Smooth muscle cell (in vitro differentiated cells): ENCODE measurements at regions not wholly inside any gene's neighbourhood (a gene's known extent, or its start where the extent isn't known, plus 50 kb on each side); places are given as distances from the start of the nearest gene placed in this dataset.
A peak's percentile ranks its signal among the peaks of the same experiment; 100 is the strongest.

Experiments used
- DNase-seq: peaks from one replicate; lab custom pipeline; 2025; ENCODE audit not compliant: unreplicated experiment; lab: John Stamatoyannopoulos, UW
- H2AFZ ChIP-seq: fragments of 200-600 bp; sonication (generic); 2 replicates; pipeline ENCODE4 v1.6.0; 2016; ENCODE audit warnings: antibody characterized with exemption, low read depth, mild to moderate bottlenecking
- H3F3A ChIP-seq: fragments of 200-600 bp; sonication (generic); 2 replicates; pipeline ENCODE4 v1.6.0; 2017; ENCODE audit warnings: antibody characterized with exemption, low read depth
- H3K27ac ChIP-seq: fragments of 200-600 bp; sonication (generic); 2 replicates; pipeline ENCODE4 v1.5.1; 2016; ENCODE audit warnings: low read depth, mild to moderate bottlenecking
- H3K27me3 ChIP-seq: fragments of 200-600 bp; sonication (generic); 2 replicates; pipeline ENCODE4 v1.6.1; 2016; ENCODE audit warnings: low read depth, mild to moderate bottlenecking
- H3K36me3 ChIP-seq: fragments of 200-600 bp; sonication (generic); 2 replicates; pipeline ENCODE4 v1.5.1; 2016; ENCODE audit warnings: low read depth
- H3K4me1 ChIP-seq: fragments of 200-600 bp; sonication (generic); 2 replicates; pipeline ENCODE4 v1.5.1; 2016; ENCODE audit warnings: low read depth
- H3K4me2 ChIP-seq: fragments of 200-600 bp; sonication (generic); 2 replicates; pipeline ENCODE4 v1.6.0; 2016; ENCODE audit warnings: mild to moderate bottlenecking
- H3K4me3 ChIP-seq: fragments of 200-600 bp; sonication (generic); 2 replicates; pipeline ENCODE4 v1.5.1; 2016; ENCODE audit warnings: mild to moderate bottlenecking
- H3K79me2 ChIP-seq: fragments of 200-600 bp; sonication (generic); 2 replicates; pipeline ENCODE4 v1.6.0; 2016; ENCODE audit warnings: low read depth, mild to moderate bottlenecking
- H3K9ac ChIP-seq: fragments of 200-600 bp; sonication (generic); 2 replicates; pipeline ENCODE4 v1.6.0; 2016; ENCODE audit warnings: low read depth
- H3K9me3 ChIP-seq: fragments of 200-600 bp; sonication (generic); replicated peaks from 2 replicates; pipeline ENCODE4 v1.5.1; 2016; ENCODE audit warnings: low read depth
- H4K20me1 ChIP-seq: fragments of 200-600 bp; sonication (generic); 2 replicates; pipeline ENCODE4 v1.6.0; 2016; ENCODE audit warnings: low read depth
- WGBS: methylation state at CpG from one replicate; pipeline ENCODE4 v1.1.7; 2016; ENCODE audit warnings: low lambda C conversion rate; 5-methylcytosine and 5-hydroxymethylcytosine counted together
- TF ChIP-seq, protein P1 (sequence below): fragments of 200-600 bp; sonication (generic); IDR thresholded peaks from 2 replicates; pipeline ENCODE4 v1.5.1; 2017; ENCODE audit warnings: borderline replicate concordance, mild to moderate bottlenecking, antibody characterized with exemption; ENCODE audit not compliant: insufficient read depth, poor library complexity, severe bottlenecking

DNA sequence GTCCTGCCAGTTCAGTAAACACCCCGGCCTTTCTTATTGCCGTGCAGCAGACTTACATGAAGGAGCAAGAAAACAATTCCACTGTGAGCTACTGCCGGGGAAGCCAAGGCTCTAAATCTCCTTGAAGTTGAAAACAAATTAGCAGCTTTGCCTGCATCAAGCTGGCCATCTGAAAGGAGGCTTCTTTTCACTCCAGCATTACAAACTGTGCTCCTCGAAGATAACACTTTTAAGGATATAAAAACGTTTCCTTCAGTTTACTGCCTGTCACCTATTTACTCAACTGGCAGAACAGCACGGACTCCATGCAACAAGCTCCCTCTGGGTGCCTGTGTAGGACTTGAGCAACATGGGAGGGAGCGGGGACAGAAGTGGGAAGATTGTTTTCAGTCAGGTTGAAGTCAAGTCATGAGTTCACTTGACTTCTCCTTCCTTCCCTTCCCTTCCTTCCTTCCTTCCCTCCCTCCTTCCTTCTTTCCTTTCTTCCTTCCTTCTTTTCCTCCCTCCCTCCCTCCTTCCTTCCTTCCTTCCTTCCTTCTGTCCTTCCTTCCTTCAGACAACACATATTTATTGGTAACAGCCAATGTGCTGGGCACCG, 67.4 kb downstream of the ZNF608 start:
- no peaks in the 10 kb centered on the region for H3K36me3 ChIP-seq
- no peak overlapping the region for H2AFZ ChIP-seq
- peaks cover 51% of the 10 kb centered on the region for H3K4me1 ChIP-seq
- TF ChIP-seq, protein P1, sequence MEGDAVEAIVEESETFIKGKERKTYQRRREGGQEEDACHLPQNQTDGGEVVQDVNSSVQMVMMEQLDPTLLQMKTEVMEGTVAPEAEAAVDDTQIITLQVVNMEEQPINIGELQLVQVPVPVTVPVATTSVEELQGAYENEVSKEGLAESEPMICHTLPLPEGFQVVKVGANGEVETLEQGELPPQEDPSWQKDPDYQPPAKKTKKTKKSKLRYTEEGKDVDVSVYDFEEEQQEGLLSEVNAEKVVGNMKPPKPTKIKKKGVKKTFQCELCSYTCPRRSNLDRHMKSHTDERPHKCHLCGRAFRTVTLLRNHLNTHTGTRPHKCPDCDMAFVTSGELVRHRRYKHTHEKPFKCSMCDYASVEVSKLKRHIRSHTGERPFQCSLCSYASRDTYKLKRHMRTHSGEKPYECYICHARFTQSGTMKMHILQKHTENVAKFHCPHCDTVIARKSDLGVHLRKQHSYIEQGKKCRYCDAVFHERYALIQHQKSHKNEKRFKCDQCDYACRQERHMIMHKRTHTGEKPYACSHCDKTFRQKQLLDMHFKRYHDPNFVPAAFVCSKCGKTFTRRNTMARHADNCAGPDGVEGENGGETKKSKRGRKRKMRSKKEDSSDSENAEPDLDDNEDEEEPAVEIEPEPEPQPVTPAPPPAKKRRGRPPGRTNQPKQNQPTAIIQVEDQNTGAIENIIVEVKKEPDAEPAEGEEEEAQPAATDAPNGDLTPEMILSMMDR, result no peak
- H3K4me2 ChIP-seq, result peak overlapping the region; percentile 77
- H3K9ac ChIP-seq, result no peak overlapping the region
- 45% methylated on average over 8 of the region's 8 CpGs for WGBS
- no peaks in the 10 kb centered on the region for H3K9me3 ChIP-seq
- peaks cover 68% of the 10 kb centered on the region for H3K79me2 ChIP-seq
- no peaks in the 10 kb centered on the region for H3K27me3 ChIP-seq
- peaks cover 13% of the 10 kb centered on the region for H3F3A ChIP-seq
- no peak overlapping the region for H3K4me3 ChIP-seq
- DNase-seq, result no peak
- peak overlapping the region; percentile 70 for H3K27ac ChIP-seq
- peaks cover 28% of the 10 kb centered on the region for H4K20me1 ChIP-seq

DNA sequence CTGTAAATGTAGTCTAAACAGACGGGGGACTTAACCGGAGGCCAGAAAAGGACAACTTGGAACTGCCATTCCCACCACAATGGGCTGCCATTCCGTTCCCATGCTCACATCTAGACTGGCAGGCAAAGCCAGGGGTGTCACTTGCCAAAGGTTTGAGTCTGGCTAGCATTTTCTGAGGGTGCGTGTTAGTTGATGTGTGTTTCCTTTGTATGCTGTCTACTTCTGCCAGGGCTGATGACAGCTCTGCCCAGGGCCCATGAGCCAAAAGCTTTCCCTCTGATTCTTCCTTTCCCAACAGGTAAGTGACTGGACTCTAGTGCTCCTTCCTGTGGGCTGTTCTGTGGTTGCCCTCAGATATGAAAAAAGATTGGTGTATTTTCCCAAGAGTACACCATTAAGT, 68.0 kb downstream of the ZNF608 start:
- DNase-seq, result no peak
- H3K36me3 ChIP-seq, result no peaks in the 10 kb centered on the region
- H3K9me3 ChIP-seq, result no peaks in the 10 kb centered on the region
- H3K4me3 ChIP-seq, result no peak overlapping the region
- no peaks in the 10 kb centered on the region for H3K27me3 ChIP-seq
- H4K20me1 ChIP-seq, result peaks cover 31% of the 10 kb centered on the region
- peaks cover 51% of the 10 kb centered on the region for H3K4me1 ChIP-seq
- WGBS, result 75% methylated on average over 4 of the region's 4 CpGs
- H3K4me2 ChIP-seq, result peak overlapping the region; percentile 77
- H3K9ac ChIP-seq, result no peak overlapping the region
- H3K79me2 ChIP-seq, result peaks cover 68% of the 10 kb centered on the region
- H3K27ac ChIP-seq, result peak overlapping the region; percentile 70
- TF ChIP-seq, protein P1, result no peak
- no peak overlapping the region for H2AFZ ChIP-seq
- H3F3A ChIP-seq, result peaks cover 13% of the 10 kb centered on the region

DNA sequence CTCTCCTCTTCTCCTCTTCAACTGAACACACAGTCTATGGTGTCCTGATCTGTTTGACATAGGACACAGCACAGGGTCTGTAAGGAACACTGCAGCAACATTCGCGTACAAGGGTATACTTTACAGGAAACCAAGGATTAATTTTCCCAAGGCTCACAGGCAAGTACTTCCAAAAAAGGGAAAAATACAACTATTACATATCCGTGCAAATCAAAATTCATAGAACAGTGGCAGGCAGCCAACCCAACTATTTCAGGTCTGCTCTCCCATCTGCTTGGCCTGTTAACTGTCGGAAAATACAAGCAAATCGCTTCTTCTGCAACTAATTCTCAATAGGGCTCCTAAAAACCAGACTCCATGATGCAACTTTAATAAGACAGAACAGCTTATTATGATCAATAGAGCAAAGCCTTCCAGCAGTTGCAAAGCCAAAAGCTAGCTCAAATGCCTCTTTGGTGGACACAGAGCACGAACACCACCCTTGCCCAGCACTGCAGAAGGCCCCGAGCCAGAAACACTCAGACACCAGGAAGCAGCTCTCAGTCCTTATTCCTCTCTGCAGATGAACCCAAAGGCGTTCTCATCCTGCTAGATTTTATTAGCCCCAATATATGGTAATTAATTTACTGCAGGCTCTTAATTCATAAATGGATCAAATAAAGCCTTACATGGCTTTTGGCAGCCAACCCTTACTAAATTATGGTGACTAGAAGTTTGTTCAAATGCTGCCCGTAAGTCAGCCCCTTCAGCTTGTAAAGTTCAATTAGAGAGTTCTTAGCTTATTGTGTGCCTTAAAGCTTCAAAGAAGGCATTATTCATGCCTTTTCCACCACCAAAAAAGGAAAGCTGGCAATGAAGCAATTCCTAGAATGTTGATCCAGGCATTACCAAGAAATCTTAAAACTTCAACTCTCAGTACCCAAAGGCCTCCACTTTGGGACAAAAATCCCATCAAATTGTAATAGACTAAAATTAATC, 68.8 kb downstream of the ZNF608 start:
- Histone ChIP-seq H2AFZ (no peak overlapping the region), H3K4me1 (peaks cover 52% of the 10 kb centered on the region), H3K9ac (no peak overlapping the region), H3K79me2 (peaks cover 68% of the 10 kb centered on the region), H3K4me3 (no peak overlapping the region), H3K9me3 (no peaks in the 10 kb centered on the region), H3K27ac (peak overlapping the region; percentile 70), H4K20me1 (peaks cover 38% of the 10 kb centered on the region), H3K27me3 (no peaks in the 10 kb centered on the region), H3K4me2 (peak overlapping the region; percentile 77), H3K36me3 (no peaks in the 10 kb centered on the region), H3F3A (peaks cover 13% of the 10 kb centered on the region)
- DNase-seq, result no peak
- TF ChIP-seq, protein P1, result no peak
- 46% methylated on average over 9 of the region's 9 CpGs for WGBS
